NB4 (cell line): ENCODE measurements at regions not wholly inside any gene's neighbourhood (a gene's known extent, or its start where the extent isn't known, plus 50 kb on each side); places are given as distances from the start of the nearest gene placed in this dataset.

ENCODE experiments used
- DNase-seq: peaks from one replicate; pipeline ENCODE4 v3.0.0; 2010; ENCODE audit warnings: low read depth
- H3K4me3 ChIP-seq: one replicate; pipeline ENCODE4 v1.5.1; 2011; ENCODE audit warnings: mild to moderate bottlenecking, low read depth, low read length, moderate library complexity
- MYC ChIP-seq: IDR thresholded peaks from 2 replicates; pipeline ENCODE4 v1.6.1; 2011; ENCODE audit warnings: low read depth, low read length
- POLR2A ChIP-seq: IDR thresholded peaks from 2 replicates; pipeline ENCODE4 v1.6.1; 2011; ENCODE audit warnings: mild to moderate bottlenecking; ENCODE audit not compliant: insufficient read length; ENCODE audit errors: extremely low read depth
- TF ChIP-seq, protein P1 (sequence below): IDR thresholded peaks from 2 replicates; pipeline ENCODE4 v1.6.1; 2011; ENCODE audit warnings: low read depth, low read length
- TF ChIP-seq, protein P2 (sequence below): IDR thresholded peaks from one replicate; pipeline ENCODE4 v1.5.1; 2012; ENCODE audit warnings: low read depth, low read length

DNA sequence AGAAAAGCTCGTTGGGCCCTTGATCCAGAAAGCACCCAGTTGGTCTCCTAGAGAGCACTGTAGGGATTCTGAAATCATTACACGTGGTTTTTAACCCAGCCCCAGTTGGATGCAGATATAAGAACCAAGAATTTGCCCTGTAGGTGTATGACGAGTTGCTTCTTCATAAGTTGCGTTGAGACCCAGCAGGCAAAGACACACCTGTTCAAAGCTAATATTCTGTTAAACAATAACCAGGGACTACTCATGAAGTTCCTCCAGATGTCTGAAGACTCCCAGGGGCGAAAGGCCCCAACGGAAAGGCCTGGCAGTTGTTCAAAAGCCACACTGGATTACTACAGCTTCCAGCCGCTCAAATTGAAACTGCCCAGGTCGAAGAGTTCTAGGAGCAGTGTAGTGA, 88.6 kb upstream of the HNRNPU start:
- TF ChIP-seq, protein P1, sequence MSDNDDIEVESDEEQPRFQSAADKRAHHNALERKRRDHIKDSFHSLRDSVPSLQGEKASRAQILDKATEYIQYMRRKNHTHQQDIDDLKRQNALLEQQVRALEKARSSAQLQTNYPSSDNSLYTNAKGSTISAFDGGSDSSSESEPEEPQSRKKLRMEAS: no peak
- TF ChIP-seq, protein P2, sequence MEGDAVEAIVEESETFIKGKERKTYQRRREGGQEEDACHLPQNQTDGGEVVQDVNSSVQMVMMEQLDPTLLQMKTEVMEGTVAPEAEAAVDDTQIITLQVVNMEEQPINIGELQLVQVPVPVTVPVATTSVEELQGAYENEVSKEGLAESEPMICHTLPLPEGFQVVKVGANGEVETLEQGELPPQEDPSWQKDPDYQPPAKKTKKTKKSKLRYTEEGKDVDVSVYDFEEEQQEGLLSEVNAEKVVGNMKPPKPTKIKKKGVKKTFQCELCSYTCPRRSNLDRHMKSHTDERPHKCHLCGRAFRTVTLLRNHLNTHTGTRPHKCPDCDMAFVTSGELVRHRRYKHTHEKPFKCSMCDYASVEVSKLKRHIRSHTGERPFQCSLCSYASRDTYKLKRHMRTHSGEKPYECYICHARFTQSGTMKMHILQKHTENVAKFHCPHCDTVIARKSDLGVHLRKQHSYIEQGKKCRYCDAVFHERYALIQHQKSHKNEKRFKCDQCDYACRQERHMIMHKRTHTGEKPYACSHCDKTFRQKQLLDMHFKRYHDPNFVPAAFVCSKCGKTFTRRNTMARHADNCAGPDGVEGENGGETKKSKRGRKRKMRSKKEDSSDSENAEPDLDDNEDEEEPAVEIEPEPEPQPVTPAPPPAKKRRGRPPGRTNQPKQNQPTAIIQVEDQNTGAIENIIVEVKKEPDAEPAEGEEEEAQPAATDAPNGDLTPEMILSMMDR: no peak
- TF ChIP-seq MYC: no peak
- no peak for TF ChIP-seq POLR2A
- DNase-seq: peak; percentile 62
- no peak overlapping the region for H3K4me3 ChIP-seq

DNA sequence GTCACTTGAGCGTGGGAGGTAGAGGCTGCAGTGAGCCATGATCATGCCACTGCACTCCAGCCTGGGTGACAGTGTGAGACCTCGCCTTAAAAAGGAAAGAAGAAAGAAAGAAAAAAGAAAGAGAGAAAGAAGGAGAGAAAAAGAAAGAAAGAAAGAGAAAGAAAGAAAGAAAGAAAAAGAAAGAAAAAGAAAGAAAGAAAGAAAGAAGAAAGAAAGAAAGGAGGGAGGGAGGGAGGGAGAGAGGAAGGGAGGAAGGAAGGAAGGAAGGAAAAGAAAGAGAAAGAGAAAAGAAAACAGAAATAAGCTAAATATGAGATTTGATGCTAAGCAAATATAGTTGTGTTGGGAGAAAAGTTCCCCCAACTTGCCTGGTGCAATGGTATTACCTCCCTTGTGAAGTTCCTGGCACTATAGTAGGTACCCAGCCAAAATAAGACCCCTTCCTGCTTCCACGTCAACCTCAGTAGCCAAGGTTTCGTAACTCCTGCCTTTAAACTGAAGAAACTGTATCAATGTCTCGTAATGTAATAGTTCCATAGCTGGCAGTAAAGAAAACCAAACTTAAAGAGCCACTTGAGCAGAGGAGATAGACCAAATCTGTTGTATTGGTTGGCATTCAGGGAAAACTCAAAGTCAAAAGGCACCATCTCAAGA, 88.1 kb upstream of the HNRNPU start:
- no peak overlapping the region for H3K4me3 ChIP-seq
- TF ChIP-seq, protein P2: no peak
- no peak for TF ChIP-seq MYC
- TF ChIP-seq, protein P1: no peak
- no peak for TF ChIP-seq POLR2A
- DNase-seq: peak; percentile 74

DNA sequence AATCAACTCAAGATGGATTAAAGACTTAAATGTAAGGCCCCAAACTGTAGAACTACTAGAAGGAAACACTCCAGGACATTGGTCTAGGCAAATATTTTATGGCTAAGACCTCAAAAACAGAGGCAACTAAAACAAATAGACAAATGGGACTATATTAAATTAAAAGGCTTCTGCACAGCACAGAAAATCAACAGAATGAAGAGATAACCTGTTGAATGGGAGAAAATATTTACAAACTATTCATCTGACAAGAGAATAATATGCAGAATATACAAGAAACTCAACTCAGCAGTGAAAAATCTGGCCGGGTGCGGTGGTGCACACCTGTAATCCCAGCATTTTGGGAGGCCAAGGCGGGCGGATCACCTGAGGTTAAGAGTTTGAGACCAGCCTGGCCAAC, 84.1 kb upstream of the HNRNPU start:
- H3K4me3 ChIP-seq: no peak overlapping the region
- DNase-seq: no peak
- no peak for TF ChIP-seq MYC
- TF ChIP-seq, protein P1: no peak
- TF ChIP-seq, protein P2: no peak
- TF ChIP-seq POLR2A: no peak

DNA sequence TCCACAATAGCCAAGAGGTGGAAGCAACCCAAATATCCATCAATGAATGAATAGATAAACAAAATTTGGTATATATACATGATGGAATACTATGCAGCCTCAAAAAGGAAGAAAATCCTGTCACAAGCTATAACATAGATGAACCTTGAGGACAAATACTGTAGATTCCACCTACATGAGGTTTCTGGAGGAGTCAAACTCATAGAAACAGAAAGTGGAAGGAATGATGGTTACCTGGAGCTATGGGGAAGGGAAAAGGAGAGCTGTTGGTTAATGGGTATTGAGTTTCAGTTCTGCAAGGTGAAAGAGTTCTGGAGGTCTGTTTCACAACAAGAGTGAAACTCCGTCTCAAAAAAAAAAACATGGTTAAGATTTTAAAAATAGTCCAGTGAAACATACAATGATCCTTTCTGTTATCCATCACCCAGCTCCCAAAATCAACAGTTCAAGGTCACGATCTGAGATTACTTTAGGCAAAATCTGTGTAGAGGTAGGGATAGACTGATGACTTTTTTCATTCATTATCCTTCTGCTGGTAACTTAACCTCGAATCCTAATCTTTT, 80.8 kb upstream of the HNRNPU start:
- TF ChIP-seq, protein P1: no peak
- TF ChIP-seq MYC: no peak
- no peak for TF ChIP-seq POLR2A
- TF ChIP-seq, protein P2: no peak
- no peak overlapping the region for H3K4me3 ChIP-seq
- no peak for DNase-seq

DNA sequence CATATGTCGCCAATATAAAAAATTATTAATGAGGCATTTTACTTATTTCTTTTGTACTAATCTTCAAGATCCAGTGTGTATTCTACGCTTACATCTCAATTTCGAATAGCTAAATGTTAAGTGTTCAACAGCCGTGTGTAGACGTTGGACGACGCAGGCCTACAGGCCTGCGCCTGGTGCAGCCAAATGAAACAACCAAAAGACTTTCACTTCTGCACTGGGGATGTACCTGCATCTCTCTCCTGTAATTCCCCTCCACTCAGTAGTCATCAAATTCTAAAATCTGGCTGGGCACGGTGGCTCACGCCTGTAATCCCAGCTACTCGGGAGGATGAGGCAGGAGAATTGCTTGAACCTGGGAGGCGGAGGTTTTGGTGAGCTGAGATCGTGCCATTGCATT, 76.8 kb upstream of the HNRNPU start:
- DNase-seq: no peak
- no peak for TF ChIP-seq POLR2A
- TF ChIP-seq, protein P1: no peak
- TF ChIP-seq, protein P2: no peak
- no peak for TF ChIP-seq MYC
- H3K4me3 ChIP-seq: no peak overlapping the region
